HEK293 (cell line): ENCODE measurements at regions not wholly inside any gene's neighbourhood (a gene's known extent, or its start where the extent isn't known, plus 50 kb on each side); places are given as distances from the start of the nearest gene placed in this dataset.

Experiments
- CTCF ChIA-PET: fragments of 350-600 bp; formaldehyde crosslinking; extraction: SDS; loops from one replicate; lab custom pipeline; 2021; ENCODE audit warnings: antibody characterized with exemption; lab: Yijun Ruan, JAX
- POLR2A ChIA-PET: fragments of 300-600 bp; formaldehyde crosslinking; extraction: SDS; loops from one replicate; lab custom pipeline; 2020; ENCODE audit warnings: antibody characterized with exemption, inconsistent platforms; lab: Yijun Ruan, JAX
- H3K27ac ChIP-seq: fragments of 200-500 bp; sonication (Bioruptor generic); 2 replicates; pipeline ENCODE4 v1.5.1; 2014; ENCODE audit warnings: low read depth, low read length, control low read depth, inconsistent platforms; ENCODE audit errors: extremely low read depth
- H3K36me3 ChIP-seq, 2 experiments: fragments of 200-500 bp in 1 of 2; sonication (Bioruptor generic) in 1 of 2; 1 replicate in 1 of 2; 2 replicates in 1 of 2; pipeline ENCODE4 v1.5.1; 2014 to 2017; ENCODE audit warnings: inconsistent platforms in 2 of 2, low read length in 2 of 2; ENCODE audit not compliant: control insufficient read depth in 2 of 2, insufficient read depth in 1 of 2
- H3K4me1 ChIP-seq: fragments of 200-500 bp; sonication (Bioruptor generic); 2 replicates; pipeline ENCODE4 v1.5.1; 2014; ENCODE audit warnings: mild to moderate bottlenecking, low read length, inconsistent platforms; ENCODE audit not compliant: control insufficient read depth, insufficient read depth
- H3K4me3 ChIP-seq: 2 replicates; pipeline ENCODE4 v1.5.1; 2011; ENCODE audit warnings: low read depth, mild to moderate bottlenecking, control low read depth, low read length, moderate library complexity
- H3K9me3 ChIP-seq: fragments of 200-500 bp; sonication (Bioruptor generic); 2 replicates; pipeline ENCODE4 v1.5.1; 2014; ENCODE audit warnings: low read depth, low read length, inconsistent platforms; ENCODE audit not compliant: control insufficient read depth, insufficient read depth
- EGR2 ChIP-seq: fragments of 450-650 bp; formaldehyde crosslinking; IDR thresholded peaks from 2 replicates; pipeline ENCODE4 v1.5.1; 2016; ENCODE audit warnings: low read depth, missing biosample characterization, missing genetic modification characterization
- MZF1 ChIP-seq: fragments of 450-650 bp; formaldehyde crosslinking; IDR thresholded peaks from 2 replicates; pipeline ENCODE4 v1.5.1; 2017; ENCODE audit warnings: missing biosample characterization, missing genetic modification characterization, borderline replicate concordance
- SCRT1 ChIP-seq: fragments of 450-650 bp; formaldehyde crosslinking; IDR thresholded peaks from 2 replicates; pipeline ENCODE4 v1.5.1; 2016; ENCODE audit warnings: missing biosample characterization, missing genetic modification characterization, borderline replicate concordance
- SP2 ChIP-seq: fragments of 450-650 bp; formaldehyde crosslinking; IDR thresholded peaks from 2 replicates; pipeline ENCODE4 v1.5.1; 2016; ENCODE audit warnings: missing biosample characterization, missing genetic modification characterization
- ZEB2 ChIP-seq: fragments of 450-650 bp; formaldehyde crosslinking; IDR thresholded peaks from 2 replicates; pipeline ENCODE4 v1.5.1; 2016; ENCODE audit warnings: missing biosample characterization, missing genetic modification characterization
- ZNF274 ChIP-seq, 2 experiments: fragments of 200-500 bp in 1 of 2; fragments of 450-650 bp in 1 of 2; sonication (Bioruptor generic) in 1 of 2; formaldehyde crosslinking in 1 of 2; IDR thresholded peaks; 2 replicates each; pipeline versions ENCODE4 v1.5.1 to v1.6.1; 2014 to 2016; ENCODE audit warnings: borderline replicate concordance in 1 of 2, inconsistent platforms in 1 of 2, low read length in 1 of 2, missing biosample characterization in 1 of 2, missing genetic modification characterization in 1 of 2
- ZNF324 ChIP-seq: fragments of 450-650 bp; formaldehyde crosslinking; IDR thresholded peaks from 2 replicates; pipeline ENCODE4 v1.5.1; 2016; ENCODE audit warnings: missing biosample characterization, missing genetic modification characterization
- ZNF416 ChIP-seq: fragments of 450-650 bp; formaldehyde crosslinking; IDR thresholded peaks from 2 replicates; pipeline ENCODE4 v1.5.1; 2016; ENCODE audit warnings: missing biosample characterization, missing genetic modification characterization
- ZNF521 ChIP-seq: fragments of 450-650 bp; formaldehyde crosslinking; IDR thresholded peaks from 2 replicates; pipeline ENCODE4 v1.5.1; 2017; ENCODE audit warnings: missing biosample characterization, mild to moderate bottlenecking, missing genetic modification characterization
- ZNF837 ChIP-seq: fragments of 450-650 bp; formaldehyde crosslinking; IDR thresholded peaks from 2 replicates; pipeline ENCODE4 v1.5.1; 2016; ENCODE audit warnings: missing biosample characterization, missing genetic modification characterization
- ZNF843 ChIP-seq: fragments of 450-650 bp; formaldehyde crosslinking; IDR thresholded peaks from 2 replicates; pipeline ENCODE4 v1.5.1; 2016; ENCODE audit warnings: missing biosample characterization, missing genetic modification characterization
- TF ChIP-seq, protein P1 (sequence below): fragments of 450-650 bp; formaldehyde crosslinking; IDR thresholded peaks from 2 replicates; pipeline ENCODE4 v1.5.1; 2017; ENCODE audit warnings: missing biosample characterization, missing genetic modification characterization
- TF ChIP-seq, protein P2 (sequence below): fragments of 450-650 bp; formaldehyde crosslinking; IDR thresholded peaks from 2 replicates; pipeline ENCODE4 v1.5.1; 2016; ENCODE audit warnings: missing biosample characterization, missing genetic modification characterization
- TF ChIP-seq, protein P3 (sequence below): fragments of 450-650 bp; formaldehyde crosslinking; IDR thresholded peaks from 2 replicates; pipeline ENCODE4 v1.5.1; 2016; ENCODE audit warnings: missing biosample characterization, missing genetic modification characterization
- TF ChIP-seq, protein P4 (sequence below): fragments of 450-650 bp; formaldehyde crosslinking; IDR thresholded peaks from 2 replicates; pipeline ENCODE4 v1.5.1; 2016; ENCODE audit warnings: missing biosample characterization, missing genetic modification characterization
- TF ChIP-seq, protein P5 (sequence below): fragments of 450-650 bp; formaldehyde crosslinking; IDR thresholded peaks from 2 replicates; pipeline ENCODE4 v1.5.1; 2016; ENCODE audit warnings: missing biosample characterization, missing genetic modification characterization

DNA sequence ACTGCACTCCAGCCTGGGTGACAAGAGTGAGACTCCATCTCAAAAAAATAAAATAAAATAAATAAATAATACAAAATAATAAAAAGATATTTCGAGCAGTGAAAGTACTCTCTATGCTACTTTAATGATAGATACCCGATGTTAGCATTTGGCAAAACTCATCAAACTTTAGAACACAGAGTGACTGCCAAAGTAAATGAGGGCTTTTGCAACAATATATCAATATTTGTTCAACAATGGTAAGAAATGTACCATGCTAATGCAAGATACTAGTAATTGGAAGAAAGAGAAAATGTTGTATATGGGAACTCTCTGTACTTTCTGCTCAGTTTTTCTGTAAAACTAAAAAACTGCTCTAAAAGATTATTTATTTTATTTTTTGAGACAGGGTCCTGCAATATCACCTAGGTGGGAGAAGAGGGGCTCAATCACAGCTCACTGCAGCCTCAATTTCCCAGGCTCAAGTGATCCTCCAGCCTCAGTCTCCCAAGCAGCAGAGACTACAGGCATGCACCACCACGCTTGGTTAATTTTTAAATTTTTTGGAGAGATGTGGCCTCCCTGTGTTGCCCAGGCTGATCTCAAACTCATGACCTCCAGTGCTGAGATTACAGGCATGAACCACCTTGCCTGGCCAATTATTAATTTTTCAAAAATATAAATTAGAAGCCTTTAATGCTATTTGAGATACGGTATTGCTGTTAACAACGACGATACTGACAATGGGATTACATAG is 650.5 kb upstream of the NR2F2 start:
- Histone ChIP-seq H3K27ac (no peak overlapping the region), H3K9me3 (no peaks in the 10 kb centered on the region), H3K4me3 (no peak overlapping the region)
- no peak for TF ChIP-seq SP2
- TF ChIP-seq, protein P1, sequence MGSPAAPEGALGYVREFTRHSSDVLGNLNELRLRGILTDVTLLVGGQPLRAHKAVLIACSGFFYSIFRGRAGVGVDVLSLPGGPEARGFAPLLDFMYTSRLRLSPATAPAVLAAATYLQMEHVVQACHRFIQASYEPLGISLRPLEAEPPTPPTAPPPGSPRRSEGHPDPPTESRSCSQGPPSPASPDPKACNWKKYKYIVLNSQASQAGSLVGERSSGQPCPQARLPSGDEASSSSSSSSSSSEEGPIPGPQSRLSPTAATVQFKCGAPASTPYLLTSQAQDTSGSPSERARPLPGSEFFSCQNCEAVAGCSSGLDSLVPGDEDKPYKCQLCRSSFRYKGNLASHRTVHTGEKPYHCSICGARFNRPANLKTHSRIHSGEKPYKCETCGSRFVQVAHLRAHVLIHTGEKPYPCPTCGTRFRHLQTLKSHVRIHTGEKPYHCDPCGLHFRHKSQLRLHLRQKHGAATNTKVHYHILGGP (tag by site-specific recombination): no peak
- TF ChIP-seq ZNF521 (tag by site-specific recombination): no peak
- no peak for TF ChIP-seq ZNF274 (IDR thresholded peaks at IDR 0.05; ENCODE audit: low read length)
- TF ChIP-seq ZNF274 (tag by site-specific recombination; IDR thresholded peaks at IDR 0.05; ENCODE audit: borderline replicate concordance): no peak
- TF ChIP-seq, protein P2, sequence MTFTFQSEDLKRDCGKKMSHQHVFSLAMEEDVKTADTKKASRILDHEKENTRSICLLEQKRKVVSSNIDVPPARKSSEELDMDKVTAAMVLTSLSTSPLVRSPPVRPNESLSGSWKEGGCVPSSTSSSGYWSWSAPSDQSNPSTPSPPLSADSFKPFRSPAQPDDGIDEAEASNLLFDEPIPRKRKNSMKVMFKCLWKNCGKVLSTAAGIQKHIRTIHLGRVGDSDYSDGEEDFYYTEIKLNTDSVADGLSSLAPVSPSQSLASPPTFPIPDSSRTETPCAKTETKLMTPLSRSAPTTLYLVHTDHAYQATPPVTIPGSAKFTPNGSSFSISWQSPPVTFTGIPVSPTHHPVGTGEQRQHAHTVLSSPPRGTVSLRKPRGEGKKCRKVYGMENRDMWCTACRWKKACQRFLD (tag by site-specific recombination): no peak
- TF ChIP-seq, all 188 proteins: peak for 0
- H3K36me3 ChIP-seq: no peaks in the 10 kb centered on the region
- ChIA-PET CTCF (no interaction called here), POLR2A (no interaction called here)
- no peaks in the 10 kb centered on the region for H3K4me1 ChIP-seq

DNA sequence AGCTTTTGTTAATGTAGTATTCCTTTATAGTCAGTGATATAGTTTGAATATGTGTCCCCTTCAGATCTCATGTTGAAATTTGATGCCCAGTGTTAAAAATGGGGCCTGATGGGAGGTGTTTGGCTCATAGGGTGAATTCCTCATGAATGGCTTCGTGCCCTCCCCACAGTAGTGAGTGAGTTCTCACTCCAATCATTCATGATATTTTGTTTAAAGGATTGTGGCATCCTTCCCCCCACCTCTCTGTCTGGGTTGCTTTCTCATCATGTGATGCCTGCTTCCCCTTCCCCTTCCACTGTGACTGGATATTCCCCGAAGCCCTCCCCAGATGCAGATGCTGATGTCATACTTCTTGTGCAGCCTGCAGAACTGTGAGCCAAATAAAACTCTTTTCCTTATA is 649.8 kb upstream of the NR2F2 start:
- CTCF ChIA-PET: no interaction called here

DNA sequence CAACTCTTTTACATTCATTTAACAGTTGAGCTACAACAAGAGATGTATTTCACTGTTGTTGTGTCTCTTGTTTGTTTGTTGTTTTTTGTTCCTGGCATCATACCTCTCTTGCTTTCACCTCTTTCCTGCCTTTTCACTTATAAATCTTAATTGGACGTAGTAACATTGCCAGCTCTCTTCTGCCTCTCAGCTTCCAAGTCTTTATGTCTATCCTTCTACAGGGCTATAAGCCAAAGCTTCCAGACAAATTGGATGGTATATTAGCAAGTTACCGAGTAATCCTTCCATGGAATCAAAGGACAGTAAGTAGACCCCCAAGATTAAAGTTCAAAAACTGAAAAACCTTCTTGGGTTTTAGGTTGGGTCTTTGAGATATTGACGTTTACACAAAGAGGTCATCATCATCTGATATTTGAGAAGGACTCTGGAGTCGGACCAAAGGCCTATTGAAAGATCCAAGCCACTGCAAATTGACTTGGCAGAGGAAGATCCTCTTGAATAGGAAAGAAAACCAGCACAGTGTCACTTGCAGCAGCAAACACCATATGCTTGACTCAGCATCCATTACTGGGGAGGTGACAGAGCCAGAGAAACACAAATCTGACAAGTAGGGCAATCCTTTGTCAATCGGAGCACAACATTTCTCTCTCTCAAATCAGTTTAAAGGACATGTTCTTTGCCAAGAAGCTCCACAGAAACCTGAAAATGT is 648.5 kb upstream of the NR2F2 start:
- no peaks in the 10 kb centered on the region for H3K4me1 ChIP-seq
- no peaks in the 10 kb centered on the region for H3K36me3 ChIP-seq
- H3K9me3 ChIP-seq: no peaks in the 10 kb centered on the region
- POLR2A ChIA-PET: interaction anchor here (0.6 kb wide), 1 partner anchor 472 kb away, joined by 4 read pairs; no protein-coding TSS in a partner anchor
- CTCF ChIA-PET: interaction anchor here (0.7 kb wide), 2 partner anchors 13 to 387 kb away, joined by 3 to 6 read pairs; no protein-coding TSS in a partner anchor
- no peak overlapping the region for H3K27ac ChIP-seq
- H3K4me3 ChIP-seq: no peak overlapping the region
- TF ChIP-seq ZNF843 (tag by site-specific recombination) (no peak), ZNF837 (tag by site-specific recombination) (no peak), SCRT1 (tag by site-specific recombination) (no peak), EGR2 (no peak)
- TF ChIP-seq, protein P3, sequence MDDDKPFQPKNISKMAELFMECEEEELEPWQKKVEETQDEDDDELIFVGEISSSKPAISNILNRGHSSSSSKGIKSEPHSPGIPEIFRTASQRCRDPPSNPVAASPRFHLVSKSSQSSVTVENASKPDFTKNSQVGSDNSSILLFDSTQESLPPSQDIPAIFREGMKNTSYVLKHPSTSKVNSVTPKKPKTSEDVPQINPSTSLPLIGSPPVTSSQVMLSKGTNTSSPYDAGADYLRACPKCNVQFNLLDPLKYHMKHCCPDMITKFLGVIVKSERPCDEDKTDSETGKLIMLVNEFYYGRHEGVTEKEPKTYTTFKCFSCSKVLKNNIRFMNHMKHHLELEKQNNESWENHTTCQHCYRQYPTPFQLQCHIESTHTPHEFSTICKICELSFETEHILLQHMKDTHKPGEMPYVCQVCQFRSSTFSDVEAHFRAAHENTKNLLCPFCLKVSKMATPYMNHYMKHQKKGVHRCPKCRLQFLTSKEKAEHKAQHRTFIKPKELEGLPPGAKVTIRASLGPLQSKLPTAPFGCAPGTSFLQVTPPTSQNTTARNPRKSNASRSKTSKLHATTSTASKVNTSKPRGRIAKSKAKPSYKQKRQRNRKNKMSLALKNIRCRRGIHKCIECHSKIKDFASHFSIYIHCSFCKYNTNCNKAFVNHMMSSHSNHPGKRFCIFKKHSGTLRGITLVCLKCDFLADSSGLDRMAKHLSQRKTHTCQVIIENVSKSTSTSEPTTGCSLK (tag by site-specific recombination): no peak
- TF ChIP-seq, protein P4, sequence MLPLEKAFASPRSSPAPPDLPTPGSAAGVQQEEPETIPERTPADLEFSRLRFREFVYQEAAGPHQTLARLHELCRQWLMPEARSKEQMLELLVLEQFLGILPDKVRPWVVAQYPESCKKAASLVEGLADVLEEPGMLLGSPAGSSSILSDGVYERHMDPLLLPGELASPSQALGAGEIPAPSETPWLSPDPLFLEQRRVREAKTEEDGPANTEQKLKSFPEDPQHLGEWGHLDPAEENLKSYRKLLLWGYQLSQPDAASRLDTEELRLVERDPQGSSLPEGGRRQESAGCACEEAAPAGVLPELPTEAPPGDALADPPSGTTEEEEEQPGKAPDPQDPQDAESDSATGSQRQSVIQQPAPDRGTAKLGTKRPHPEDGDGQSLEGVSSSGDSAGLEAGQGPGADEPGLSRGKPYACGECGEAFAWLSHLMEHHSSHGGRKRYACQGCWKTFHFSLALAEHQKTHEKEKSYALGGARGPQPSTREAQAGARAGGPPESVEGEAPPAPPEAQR (tag by site-specific recombination): no peak

More for the DNA sequence above, 649.8 kb upstream of the NR2F2 start:
- TF ChIP-seq ZNF324 (no peak), ZNF416 (tag by site-specific recombination) (no peak), ZEB2 (tag by site-specific recombination) (no peak), MZF1 (tag by site-specific recombination) (peak; percentile 42; the same call in 1 of the 2 replicates)
- TF ChIP-seq, protein P5, sequence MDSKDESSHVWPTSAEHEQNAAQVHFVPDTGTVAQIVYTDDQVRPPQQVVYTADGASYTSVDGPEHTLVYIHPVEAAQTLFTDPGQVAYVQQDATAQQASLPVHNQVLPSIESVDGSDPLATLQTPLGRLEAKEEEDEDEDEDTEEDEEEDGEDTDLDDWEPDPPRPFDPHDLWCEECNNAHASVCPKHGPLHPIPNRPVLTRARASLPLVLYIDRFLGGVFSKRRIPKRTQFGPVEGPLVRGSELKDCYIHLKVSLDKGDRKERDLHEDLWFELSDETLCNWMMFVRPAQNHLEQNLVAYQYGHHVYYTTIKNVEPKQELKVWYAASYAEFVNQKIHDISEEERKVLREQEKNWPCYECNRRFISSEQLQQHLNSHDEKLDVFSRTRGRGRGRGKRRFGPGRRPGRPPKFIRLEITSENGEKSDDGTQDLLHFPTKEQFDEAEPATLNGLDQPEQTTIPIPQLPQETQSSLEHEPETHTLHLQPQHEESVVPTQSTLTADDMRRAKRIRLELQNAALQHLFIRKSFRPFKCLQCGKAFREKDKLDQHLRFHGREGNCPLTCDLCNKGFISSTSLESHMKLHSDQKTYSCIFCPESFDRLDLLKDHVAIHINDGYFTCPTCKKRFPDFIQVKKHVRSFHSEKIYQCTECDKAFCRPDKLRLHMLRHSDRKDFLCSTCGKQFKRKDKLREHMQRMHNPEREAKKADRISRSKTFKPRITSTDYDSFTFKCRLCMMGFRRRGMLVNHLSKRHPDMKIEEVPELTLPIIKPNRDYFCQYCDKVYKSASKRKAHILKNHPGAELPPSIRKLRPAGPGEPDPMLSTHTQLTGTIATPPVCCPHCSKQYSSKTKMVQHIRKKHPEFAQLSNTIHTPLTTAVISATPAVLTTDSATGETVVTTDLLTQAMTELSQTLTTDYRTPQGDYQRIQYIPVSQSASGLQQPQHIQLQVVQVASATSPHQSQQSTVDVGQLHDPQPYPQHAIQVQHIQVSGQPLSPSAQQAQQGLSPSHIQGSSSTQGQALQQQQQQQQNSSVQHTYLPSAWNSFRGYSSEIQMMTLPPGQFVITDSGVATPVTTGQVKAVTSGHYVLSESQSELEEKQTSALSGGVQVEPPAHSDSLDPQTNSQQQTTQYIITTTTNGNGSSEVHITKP (tag by site-specific recombination): peak; percentile 42; the same call in 1 of the 2 replicates
- TF ChIP-seq, all 188 proteins: peak for 2
- no peak overlapping the region for H3K4me3 ChIP-seq
- no peaks in the 10 kb centered on the region for H3K9me3 ChIP-seq
- H3K27ac ChIP-seq: no peak overlapping the region
- H3K36me3 ChIP-seq: no peaks in the 10 kb centered on the region
- no peaks in the 10 kb centered on the region for H3K4me1 ChIP-seq
- POLR2A ChIA-PET: no interaction called here
